ENCODE measurements at regions not wholly inside any gene's neighbourhood (a gene's known extent, or its start where the extent isn't known, plus 50 kb on each side); places are given as distances from the start of the nearest gene placed in this dataset.

- peaks cover 6% of the 10 kb centered on the region for H3K4me1 ChIP-seq (ENCODE audit: control insufficient read depth, insufficient read depth, low read length, unreplicated experiment)
- H3K27ac ChIP-seq (ENCODE audit: low read depth, low read length), result no peak overlapping the region
- H2AFZ ChIP-seq (ENCODE audit: low read length, unreplicated experiment), result no peak overlapping the region
- H3K79me2 ChIP-seq (ENCODE audit: control insufficient read depth, insufficient read depth, low read length, unreplicated experiment), result no peaks in the 10 kb centered on the region
- no peaks in the 10 kb centered on the region for H3K27me3 ChIP-seq (ENCODE audit: insufficient read depth, low read length)
- H3K36me3 ChIP-seq (ENCODE audit: insufficient read depth, low read length), result no peaks in the 10 kb centered on the region
- H3K4me3 ChIP-seq (ENCODE audit: low read depth, low read length), result no peak overlapping the region
Observed at GRCh38 chr14:85463512-85463911, 66.4 kb upstream of the FLRT2 start.

- Histone ChIP-seq H3K27ac (ENCODE audit: low read depth, low read length) (no peak overlapping the region), H3K27me3 (ENCODE audit: insufficient read depth, low read length) (no peaks in the 10 kb centered on the region), H2AFZ (ENCODE audit: low read length, unreplicated experiment) (no peak overlapping the region), H3K4me1 (ENCODE audit: control insufficient read depth, insufficient read depth, low read length, unreplicated experiment) (peaks cover 6% of the 10 kb centered on the region), H3K79me2 (ENCODE audit: control insufficient read depth, insufficient read depth, low read length, unreplicated experiment) (no peaks in the 10 kb centered on the region), H3K4me3 (ENCODE audit: low read depth, low read length) (no peak overlapping the region), H3K36me3 (ENCODE audit: insufficient read depth, low read length) (no peaks in the 10 kb centered on the region)
Observed at GRCh38 chr14:85464135-85464895, 65.6 kb upstream of the FLRT2 start.

- Histone ChIP-seq H3K4me3 (ENCODE audit: low read depth, low read length) (no peak overlapping the region), H3K27ac (ENCODE audit: low read depth, low read length) (no peak overlapping the region), H3K36me3 (ENCODE audit: insufficient read depth, low read length) (no peaks in the 10 kb centered on the region), H3K79me2 (ENCODE audit: control insufficient read depth, insufficient read depth, low read length, unreplicated experiment) (no peaks in the 10 kb centered on the region), H3K27me3 (ENCODE audit: insufficient read depth, low read length) (no peaks in the 10 kb centered on the region), H2AFZ (ENCODE audit: low read length, unreplicated experiment) (no peak overlapping the region), H3K4me1 (ENCODE audit: control insufficient read depth, insufficient read depth, low read length, unreplicated experiment) (peaks cover 14% of the 10 kb centered on the region)
Observed at GRCh38 chr14:85466678-85467077, 63.3 kb upstream of the FLRT2 start.

GRCh38 chr14:85468816-85469215 is 61.1 kb upstream of the FLRT2 start:
- Histone ChIP-seq H3K4me3 (ENCODE audit: low read depth, low read length) (no peak overlapping the region), H3K4me1 (ENCODE audit: control insufficient read depth, insufficient read depth, low read length, unreplicated experiment) (peaks cover 24% of the 10 kb centered on the region), H3K79me2 (ENCODE audit: control insufficient read depth, insufficient read depth, low read length, unreplicated experiment) (no peaks in the 10 kb centered on the region), H2AFZ (ENCODE audit: low read length, unreplicated experiment) (no peak overlapping the region), H3K36me3 (ENCODE audit: insufficient read depth, low read length) (no peaks in the 10 kb centered on the region), H3K27me3 (ENCODE audit: insufficient read depth, low read length) (no peaks in the 10 kb centered on the region), H3K27ac (ENCODE audit: low read depth, low read length) (no peak overlapping the region)

- no peaks in the 10 kb centered on the region for H3K79me2 ChIP-seq (ENCODE audit: control insufficient read depth, insufficient read depth, low read length, unreplicated experiment)
- H2AFZ ChIP-seq (ENCODE audit: low read length, unreplicated experiment), result peak overlapping the region; percentile 41
- H3K27ac ChIP-seq (ENCODE audit: low read depth, low read length), result peak overlapping the region; percentile 48
- H3K36me3 ChIP-seq (ENCODE audit: insufficient read depth, low read length), result no peaks in the 10 kb centered on the region
- no peak overlapping the region for H3K4me3 ChIP-seq (ENCODE audit: low read depth, low read length)
- no peaks in the 10 kb centered on the region for H3K27me3 ChIP-seq (ENCODE audit: insufficient read depth, low read length)
- H3K4me1 ChIP-seq (ENCODE audit: control insufficient read depth, insufficient read depth, low read length, unreplicated experiment), result peaks cover 32% of the 10 kb centered on the region
Observed at GRCh38 chr14:85471156-85471555, 58.8 kb upstream of the FLRT2 start.

- no peaks in the 10 kb centered on the region for H3K36me3 ChIP-seq (ENCODE audit: insufficient read depth, low read length)
- peak overlapping the region; percentile 41 for H2AFZ ChIP-seq (ENCODE audit: low read length, unreplicated experiment)
- 0 out of 2 replicates have a peak overlapping the region, but pooled peaks have one; percentile 3 for H3K4me3 ChIP-seq (ENCODE audit: low read depth, low read length)
- peak overlapping the region; percentile 48 for H3K27ac ChIP-seq (ENCODE audit: low read depth, low read length)
- no peaks in the 10 kb centered on the region for H3K79me2 ChIP-seq (ENCODE audit: control insufficient read depth, insufficient read depth, low read length, unreplicated experiment)
- H3K4me1 ChIP-seq (ENCODE audit: control insufficient read depth, insufficient read depth, low read length, unreplicated experiment), result peaks cover 28% of the 10 kb centered on the region
- H3K27me3 ChIP-seq (ENCODE audit: insufficient read depth, low read length), result no peaks in the 10 kb centered on the region
Observed at GRCh38 chr14:85471744-85472143, 58.2 kb upstream of the FLRT2 start.

GRCh38 chr14:85474431-85474830 is 55.5 kb upstream of the FLRT2 start:
- Histone ChIP-seq H3K79me2 (ENCODE audit: control insufficient read depth, insufficient read depth, low read length, unreplicated experiment) (no peaks in the 10 kb centered on the region), H3K27me3 (ENCODE audit: insufficient read depth, low read length) (no peaks in the 10 kb centered on the region), H3K27ac (ENCODE audit: low read depth, low read length) (no peak overlapping the region), H3K4me3 (ENCODE audit: low read depth, low read length) (no peak overlapping the region), H2AFZ (ENCODE audit: low read length, unreplicated experiment) (no peak overlapping the region), H3K36me3 (ENCODE audit: insufficient read depth, low read length) (no peaks in the 10 kb centered on the region), H3K4me1 (ENCODE audit: control insufficient read depth, insufficient read depth, low read length, unreplicated experiment) (peaks cover 26% of the 10 kb centered on the region)

GRCh38 chr14:85475113-85475512 is 54.8 kb upstream of the FLRT2 start:
- no peaks in the 10 kb centered on the region for H3K79me2 ChIP-seq (ENCODE audit: control insufficient read depth, insufficient read depth, low read length, unreplicated experiment)
- H3K27me3 ChIP-seq (ENCODE audit: insufficient read depth, low read length), result no peaks in the 10 kb centered on the region
- 0 out of 2 replicates have a peak overlapping the region, but pooled peaks have one; percentile 1 for H3K27ac ChIP-seq (ENCODE audit: low read depth, low read length)
- H3K4me1 ChIP-seq (ENCODE audit: control insufficient read depth, insufficient read depth, low read length, unreplicated experiment), result peaks cover 26% of the 10 kb centered on the region
- peak overlapping the region; percentile 47 for H2AFZ ChIP-seq (ENCODE audit: low read length, unreplicated experiment)
- no peak overlapping the region for H3K4me3 ChIP-seq (ENCODE audit: low read depth, low read length)
- no peaks in the 10 kb centered on the region for H3K36me3 ChIP-seq (ENCODE audit: insufficient read depth, low read length)

- Histone ChIP-seq H3K4me1 (ENCODE audit: control insufficient read depth, insufficient read depth, low read length, unreplicated experiment) (peaks cover 18% of the 10 kb centered on the region), H3K36me3 (ENCODE audit: insufficient read depth, low read length) (no peaks in the 10 kb centered on the region), H3K79me2 (ENCODE audit: control insufficient read depth, insufficient read depth, low read length, unreplicated experiment) (no peaks in the 10 kb centered on the region), H3K27ac (ENCODE audit: low read depth, low read length) (no peak overlapping the region), H3K27me3 (ENCODE audit: insufficient read depth, low read length) (no peaks in the 10 kb centered on the region), H2AFZ (ENCODE audit: low read length, unreplicated experiment) (no peak overlapping the region), H3K4me3 (ENCODE audit: low read depth, low read length) (no peak overlapping the region)
Observed at GRCh38 chr14:85479306-85479705, 50.6 kb upstream of the FLRT2 start.

GRCh38 chr14:85479771-85480170 is 50.2 kb upstream of the FLRT2 start:
- H3K27me3 ChIP-seq (ENCODE audit: insufficient read depth, low read length), result no peaks in the 10 kb centered on the region

More at GRCh38 chr14:85479771-85480170, 50.2 kb upstream of the FLRT2 start:
- no peaks in the 10 kb centered on the region for H3K79me2 ChIP-seq (ENCODE audit: control insufficient read depth, insufficient read depth, low read length, unreplicated experiment)
- no peaks in the 10 kb centered on the region for H3K36me3 ChIP-seq (ENCODE audit: insufficient read depth, low read length)
- H3K27ac ChIP-seq (ENCODE audit: low read depth, low read length), result no peak overlapping the region
- no peak overlapping the region for H2AFZ ChIP-seq (ENCODE audit: low read length, unreplicated experiment)
- peaks cover 18% of the 10 kb centered on the region for H3K4me1 ChIP-seq (ENCODE audit: control insufficient read depth, insufficient read depth, low read length, unreplicated experiment)
- H3K4me3 ChIP-seq (ENCODE audit: low read depth, low read length), result no peak overlapping the region

Data from ACC112 (cell line).